ENCODE measurements at regions not wholly inside any gene's neighbourhood (a gene's known extent, or its start where the extent isn't known, plus 50 kb on each side); places are given as distances from the start of the nearest gene placed in this dataset.
A peak's percentile ranks its signal among the peaks of the same experiment; 100 is the strongest.
"Not testable (repeated sequence)": the region's sequence is repeated elsewhere in the genome, so short reads cannot be mapped to it uniquely, and the experiment has no call there.

DNA sequence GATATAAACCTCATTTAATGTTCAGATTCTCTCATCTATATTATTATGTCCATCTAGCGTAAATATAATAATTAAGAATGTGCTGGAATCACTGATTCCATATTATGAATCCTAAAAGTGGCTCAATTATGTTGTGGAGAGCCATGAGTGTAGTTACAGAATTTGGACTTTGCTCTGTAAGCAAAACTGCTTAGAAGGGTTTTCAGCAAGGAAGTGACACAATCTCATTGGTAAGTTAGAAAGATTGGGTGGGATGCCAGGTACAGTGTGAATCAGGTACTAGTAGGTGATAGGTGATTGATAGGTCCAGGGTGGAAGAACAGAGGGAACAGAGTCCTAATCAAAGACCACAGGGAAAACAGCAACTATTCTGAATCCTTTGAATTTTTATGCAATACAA lies 74.9 kb upstream of the ABLIM1 start:
- DNase-seq = no peak

DNA sequence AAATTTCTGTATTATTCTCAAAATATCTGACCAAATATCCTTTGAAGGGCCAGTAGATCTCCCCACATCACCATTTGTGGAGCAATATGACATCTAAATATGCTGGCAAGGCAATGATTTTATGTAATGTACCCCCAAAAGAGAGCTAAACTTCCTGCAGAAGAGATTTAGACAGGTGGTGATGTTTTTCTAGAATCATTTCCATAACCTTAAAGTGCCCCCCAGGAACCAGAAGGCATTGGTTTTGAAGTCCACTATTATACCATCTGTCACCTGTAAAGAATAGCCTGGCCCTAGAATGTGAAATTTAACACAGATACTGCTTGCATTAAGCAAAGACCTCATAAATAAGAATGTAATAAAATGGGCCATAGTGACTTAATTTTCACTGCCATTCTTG lies 77.9 kb upstream of the ABLIM1 start:
- DNase-seq = no peak

DNA sequence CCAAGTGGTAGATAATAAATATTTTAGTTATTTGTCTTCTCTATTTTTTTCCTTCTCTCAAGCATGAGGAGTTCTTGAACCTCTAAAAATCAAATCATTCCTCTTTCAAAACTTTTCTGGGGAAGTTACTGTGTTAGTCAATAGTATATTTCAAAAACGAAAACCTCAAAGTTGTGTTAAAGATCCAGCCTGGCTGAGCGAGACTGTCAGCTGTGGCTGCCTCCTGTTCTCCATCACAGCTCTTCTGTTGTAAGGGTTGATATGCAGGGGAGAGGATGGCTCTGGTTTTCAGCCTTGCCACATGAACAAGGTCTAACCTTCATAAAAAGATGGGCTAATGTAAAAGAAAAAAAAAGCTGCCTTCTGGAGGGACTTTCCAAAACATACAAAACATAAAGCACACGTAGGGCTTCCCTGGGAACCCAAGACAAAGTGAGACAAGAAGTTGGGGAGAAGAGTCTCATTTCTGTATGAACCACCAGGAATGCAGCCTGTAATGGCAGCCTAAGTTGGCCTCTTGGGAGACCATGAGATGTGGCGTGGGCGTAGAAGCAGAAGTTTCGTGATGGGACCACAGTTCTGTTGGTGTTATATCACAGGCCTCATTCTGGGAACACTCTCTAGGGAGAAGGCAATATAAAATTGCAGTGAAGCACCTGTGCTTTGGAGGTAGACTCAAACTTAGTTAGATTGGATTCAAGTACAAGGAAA lies 77.9 kb upstream of the FHIP2A start:
- no peak for DNase-seq

DNA sequence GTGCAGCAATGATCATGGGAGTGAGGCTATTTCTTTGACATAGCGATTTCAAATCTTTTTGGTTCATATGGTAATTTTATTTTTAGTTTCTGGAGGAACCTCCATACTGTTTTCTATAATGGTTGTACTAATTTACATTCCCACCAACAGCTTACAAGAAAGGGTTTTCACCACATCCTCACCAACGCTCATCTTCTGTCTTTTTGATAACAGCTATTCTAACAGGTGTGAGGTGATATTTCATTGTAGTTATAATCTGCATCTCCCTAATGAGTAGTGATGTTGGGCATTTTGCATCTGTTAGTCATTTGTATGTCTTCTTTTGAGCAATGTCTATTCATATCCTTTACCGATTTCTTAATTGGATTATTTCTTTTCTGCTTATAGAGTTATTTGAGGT lies 75.0 kb upstream of the FHIP2A start:
- no peak for DNase-seq

DNA sequence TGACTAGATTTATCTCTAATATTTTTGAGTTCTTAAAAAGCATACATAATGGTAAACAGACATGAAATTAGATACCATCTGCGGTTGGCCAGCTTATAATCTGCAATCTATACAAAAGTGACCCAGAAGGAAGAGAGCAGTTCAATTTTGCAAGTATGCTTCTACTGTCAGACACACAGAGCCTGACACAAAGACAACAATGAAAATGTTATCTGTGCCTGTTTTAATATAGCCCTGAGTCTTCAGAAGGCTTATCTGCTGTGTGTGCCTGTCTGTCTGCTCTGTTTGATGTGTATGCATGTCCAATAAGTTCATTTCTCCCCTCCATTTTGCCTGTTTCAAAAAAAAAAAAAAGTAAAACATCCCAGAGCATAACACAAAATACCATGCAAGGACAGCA lies 73.3 kb upstream of the FHIP2A start:
- no peak for DNase-seq

DNA sequence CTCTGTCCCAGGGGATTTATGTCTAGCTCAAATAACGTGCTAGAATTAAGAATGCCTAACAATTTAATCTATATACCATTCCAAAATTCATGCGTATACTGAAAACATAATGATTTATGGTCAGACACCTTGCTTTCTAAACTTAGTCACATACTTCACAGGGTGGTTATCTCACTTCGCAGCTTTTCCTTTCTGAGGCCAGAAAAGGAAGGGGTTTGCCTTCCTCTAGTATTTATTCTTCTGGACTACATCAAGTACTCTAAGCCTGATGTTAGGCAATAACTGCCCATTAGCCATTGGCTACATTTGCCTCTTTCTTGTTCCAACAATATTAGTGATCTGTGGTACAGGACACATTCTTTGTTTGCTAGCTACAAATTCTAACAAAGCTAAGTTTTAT lies 72.6 kb upstream of the FHIP2A start:
- no peak for DNase-seq

DNA sequence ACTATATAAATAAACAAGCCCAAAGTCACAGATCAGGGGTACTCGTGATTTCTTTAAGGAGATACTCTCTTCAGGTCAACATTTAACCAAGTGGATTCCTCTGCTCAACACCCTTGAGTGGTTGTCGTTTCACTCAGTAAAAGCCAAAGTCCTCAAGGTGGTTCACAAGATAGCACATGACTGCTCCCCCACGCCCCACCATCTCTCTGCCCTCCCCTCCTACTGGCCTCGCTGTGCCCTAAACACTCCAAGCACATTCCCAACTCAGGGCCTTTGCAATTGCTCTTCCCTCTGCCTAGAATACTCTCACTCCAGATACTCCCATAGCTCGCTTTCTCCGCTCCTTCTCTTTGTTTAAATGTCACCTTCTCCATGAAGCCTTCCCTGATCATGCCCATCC lies 72.1 kb upstream of the FHIP2A start:
- no peak for DNase-seq

DNA sequence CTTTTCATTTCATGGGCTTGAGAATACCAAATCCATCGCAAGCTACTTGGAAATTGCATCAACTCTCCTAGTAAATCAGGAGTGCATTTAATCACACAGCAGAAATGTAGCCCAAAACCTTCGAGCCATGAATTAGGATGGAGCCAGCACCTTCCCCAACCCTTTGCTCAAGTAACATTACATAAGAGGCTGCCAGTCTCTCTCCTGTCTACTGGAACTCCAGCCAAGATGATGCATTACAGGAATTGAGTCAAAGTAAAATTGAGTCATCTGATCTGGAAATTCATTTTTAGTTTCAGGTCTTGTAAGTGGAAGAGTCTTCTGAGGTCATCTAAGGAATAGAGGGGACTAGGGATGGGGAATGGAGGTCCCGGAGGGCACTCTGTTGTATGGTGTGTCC lies 69.7 kb upstream of the FHIP2A start:
- no peak for DNase-seq

DNA sequence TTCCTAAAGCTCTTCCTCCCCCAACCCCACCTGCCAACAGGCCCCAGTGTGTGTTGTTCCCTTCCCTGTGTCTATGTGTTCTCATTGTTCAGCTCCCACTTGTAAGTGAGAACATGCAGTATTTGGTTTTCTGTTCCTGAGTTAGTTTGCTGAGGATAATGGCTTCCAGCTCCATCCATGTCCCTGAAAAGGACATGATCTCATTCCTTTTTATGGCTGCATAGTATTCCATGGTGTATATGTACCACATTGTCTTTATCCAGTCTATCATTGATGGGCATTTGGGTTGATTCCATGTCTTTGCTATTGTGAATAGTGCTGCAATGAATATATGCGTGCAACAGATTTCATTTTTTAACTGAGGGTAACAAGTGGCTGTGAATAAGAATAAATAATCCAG lies 69.0 kb upstream of the FHIP2A start:
- DNase-seq = not testable (repeated sequence)

DNA sequence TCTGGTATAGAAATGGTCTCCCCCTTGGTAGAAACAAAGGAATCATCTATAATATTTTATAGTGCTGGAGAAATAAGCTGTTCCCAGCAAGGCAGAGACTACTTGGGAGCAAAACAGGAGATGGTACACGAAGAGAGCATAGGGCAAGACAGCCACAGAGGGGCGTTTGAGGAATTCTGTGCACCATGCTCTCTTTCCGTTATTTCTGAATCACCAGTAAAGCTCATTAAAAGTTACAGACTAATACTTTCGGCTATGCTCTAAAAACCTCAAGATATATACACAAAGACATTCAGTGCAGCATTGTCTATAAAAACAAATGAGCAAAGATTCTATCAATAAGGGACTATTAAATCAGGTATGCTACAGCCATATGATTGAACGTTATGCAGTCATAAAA lies 68.5 kb upstream of the FHIP2A start:
- DNase-seq = no peak

DNA sequence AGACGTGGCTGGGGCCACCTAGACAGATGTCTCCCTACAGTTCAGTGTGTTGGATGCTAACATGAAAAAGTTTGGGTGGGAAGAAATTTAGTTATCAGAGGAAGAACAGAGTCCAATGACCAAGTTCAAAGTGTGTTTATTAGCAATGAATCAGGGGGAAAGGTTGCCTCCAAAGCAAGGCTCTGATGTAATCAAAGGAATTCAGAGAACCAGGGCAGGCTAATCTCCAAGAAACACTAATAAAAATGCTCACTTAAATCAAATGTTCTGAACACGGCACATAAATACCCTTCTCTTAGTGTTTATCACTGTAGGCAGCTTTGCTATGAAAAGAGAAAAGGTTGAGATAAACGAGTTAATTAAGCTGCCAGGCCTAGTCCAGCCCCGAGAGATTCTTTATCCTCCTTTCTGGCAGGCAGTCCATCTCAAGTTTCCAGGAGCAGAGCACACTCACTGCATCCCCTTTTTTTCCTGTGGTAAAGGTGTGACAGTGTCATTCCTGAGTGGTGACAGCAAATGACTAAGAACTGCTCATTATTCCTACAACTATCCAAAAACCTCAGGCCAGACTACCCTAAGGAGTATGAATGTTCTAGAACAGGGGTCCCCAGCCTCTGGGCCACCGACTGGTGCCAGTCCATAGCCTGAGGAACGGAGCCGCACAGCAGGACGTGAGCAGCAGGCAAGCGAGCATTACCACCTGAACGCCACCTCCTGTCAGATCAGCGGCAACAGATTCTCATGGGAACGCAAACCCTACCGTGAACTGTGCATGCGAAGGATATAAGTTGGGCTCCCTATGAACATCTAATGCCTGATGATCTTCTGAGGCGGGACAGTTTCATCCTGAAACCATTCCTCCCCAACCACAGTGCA lies 66.9 kb upstream of the FHIP2A start:
- no peak for DNase-seq

DNA sequence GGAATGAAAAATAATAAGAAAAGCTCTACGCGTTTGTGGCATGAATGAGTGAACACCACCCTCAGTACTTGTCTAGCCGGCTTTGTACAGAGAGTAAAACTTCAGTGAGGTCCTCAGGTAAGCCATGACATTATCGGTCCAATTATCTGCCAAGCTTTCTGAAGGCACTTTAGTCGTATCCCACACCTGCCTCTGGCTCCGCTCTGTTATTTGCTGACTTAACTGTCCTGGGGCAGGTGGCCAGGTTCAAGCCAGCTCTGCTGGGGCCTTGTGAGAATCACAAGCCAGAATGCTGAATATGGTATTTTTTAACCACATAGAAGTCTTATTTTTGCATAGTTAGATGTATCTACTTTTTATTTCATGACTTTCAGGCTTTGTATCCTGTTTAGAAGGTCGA lies 66.0 kb upstream of the FHIP2A start:
- DNase-seq = no peak

DNA sequence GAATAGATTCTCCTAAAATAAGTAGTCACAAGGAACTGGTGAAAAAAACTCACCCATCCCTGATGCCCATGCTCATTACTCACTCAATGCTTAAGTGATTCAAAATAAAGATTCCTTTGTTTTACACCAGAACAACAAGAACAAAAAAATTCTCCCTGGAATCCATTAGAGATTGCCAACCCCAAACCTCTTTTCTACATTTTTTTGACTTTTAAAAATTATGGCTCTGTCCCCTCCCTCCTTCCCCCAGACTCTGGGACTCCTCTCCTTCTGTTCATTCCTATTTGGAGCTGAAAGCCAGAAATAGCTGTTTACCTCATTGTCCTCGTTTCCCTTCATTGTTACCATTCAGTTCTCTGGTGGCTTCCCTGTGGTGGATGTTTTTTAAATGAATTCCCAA lies 63.2 kb upstream of the FHIP2A start:
- DNase-seq = no peak

DNA sequence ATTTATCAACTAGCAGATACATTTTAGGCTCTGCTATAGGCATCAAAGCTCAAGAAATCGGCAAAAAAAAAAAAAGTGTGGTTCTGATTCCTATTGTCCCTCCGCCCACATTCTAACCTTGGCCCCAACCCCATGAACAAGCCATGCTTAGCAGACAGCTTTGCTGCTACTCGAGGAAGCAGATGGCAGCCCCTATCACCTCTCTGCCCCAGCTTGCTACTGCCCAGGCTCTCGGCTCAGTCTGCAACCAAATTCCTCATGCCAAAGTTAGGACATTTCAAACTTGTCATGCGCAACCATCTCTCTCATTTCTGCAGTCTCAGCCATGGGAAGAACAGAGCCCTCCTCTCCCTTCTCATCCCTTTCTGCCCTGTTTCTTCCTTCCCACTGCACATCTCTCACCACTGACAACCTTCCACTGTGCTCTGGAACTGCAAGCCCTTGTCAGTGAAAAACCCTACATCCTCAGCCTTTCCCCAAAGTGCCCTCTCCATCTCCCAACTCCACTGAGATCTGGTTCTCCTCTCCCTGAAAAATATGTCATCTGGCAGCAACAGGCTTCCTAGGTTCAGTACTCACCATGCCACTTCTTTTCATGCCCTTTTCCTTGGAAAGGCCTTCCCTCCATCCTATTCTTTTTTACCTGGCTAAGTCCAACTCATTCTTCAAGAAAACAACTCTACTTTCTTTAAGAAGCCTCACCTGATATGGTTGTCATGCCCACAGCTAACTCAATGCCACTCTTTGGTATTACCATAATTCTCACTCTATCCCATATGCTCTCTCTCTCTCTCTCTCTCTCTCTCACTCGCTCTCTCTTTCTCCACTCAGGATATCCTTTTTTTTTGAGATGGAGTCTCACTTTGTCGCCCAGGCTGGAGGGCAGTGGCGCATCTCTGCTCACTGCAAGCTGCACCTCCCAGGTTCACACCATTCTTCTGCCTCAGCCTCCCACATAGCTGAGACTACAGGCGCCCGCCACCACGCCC lies 60.1 kb upstream of the FHIP2A start:
- no peak for DNase-seq

DNA sequence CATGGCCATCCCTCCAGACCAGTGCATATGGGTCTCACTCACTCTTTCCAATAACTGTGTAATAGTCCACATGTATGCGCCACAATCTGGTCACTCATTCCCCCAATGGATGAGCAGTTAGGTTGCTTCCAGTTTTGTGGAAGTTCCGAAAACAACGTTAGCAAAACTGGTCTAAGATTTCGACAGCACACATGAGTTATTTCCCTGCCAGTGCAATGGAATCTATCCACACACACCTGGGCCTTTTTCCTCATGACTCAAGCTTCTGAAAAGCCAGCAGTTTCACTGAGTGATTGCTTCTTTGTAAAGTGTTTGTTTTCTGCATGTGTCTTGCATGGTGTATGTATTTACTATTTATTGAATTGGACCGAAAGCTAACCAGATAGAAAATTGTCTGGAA lies 58.8 kb upstream of the FHIP2A start:
- DNase-seq = no peak

DNA sequence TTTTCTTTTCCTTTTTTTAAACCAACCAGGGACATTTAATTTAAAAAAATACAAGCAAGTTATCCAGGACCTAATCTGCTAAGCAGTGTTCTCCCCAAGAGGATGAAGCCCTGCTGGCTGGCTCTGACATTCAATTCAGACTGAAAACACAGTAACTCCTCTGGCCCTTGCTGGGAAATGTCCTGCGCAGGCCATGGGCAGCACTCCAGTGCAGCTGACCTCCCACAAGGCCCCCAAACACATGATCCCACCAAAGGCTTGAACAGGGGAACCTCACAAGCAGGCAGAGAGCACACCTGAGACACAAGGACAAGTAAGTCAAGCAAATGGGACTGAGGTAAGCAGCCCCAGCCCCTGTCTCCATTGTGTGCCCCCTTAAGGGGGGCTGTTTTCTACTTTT lies 56.9 kb upstream of the FHIP2A start:
- no peak for DNase-seq

DNA sequence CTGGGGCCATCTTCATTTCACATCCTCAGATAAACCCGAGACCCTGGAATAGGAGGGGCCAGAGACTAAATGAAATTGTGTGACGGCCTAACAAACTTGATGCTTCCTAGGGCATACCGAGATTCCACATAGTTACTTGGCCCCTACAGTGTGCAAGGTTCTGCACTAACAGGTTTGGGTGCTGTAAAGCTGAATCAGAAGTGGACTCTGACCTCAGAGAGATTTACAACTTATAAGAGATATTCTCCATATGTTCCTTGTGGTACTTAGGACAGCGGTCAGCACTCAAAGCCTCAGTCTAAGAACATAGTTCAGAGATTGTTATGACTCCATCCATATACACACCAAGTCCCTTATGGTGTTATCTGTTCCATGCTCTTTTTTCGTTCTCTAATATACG lies 55.1 kb upstream of the FHIP2A start:
- DNase-seq = no peak

DNA sequence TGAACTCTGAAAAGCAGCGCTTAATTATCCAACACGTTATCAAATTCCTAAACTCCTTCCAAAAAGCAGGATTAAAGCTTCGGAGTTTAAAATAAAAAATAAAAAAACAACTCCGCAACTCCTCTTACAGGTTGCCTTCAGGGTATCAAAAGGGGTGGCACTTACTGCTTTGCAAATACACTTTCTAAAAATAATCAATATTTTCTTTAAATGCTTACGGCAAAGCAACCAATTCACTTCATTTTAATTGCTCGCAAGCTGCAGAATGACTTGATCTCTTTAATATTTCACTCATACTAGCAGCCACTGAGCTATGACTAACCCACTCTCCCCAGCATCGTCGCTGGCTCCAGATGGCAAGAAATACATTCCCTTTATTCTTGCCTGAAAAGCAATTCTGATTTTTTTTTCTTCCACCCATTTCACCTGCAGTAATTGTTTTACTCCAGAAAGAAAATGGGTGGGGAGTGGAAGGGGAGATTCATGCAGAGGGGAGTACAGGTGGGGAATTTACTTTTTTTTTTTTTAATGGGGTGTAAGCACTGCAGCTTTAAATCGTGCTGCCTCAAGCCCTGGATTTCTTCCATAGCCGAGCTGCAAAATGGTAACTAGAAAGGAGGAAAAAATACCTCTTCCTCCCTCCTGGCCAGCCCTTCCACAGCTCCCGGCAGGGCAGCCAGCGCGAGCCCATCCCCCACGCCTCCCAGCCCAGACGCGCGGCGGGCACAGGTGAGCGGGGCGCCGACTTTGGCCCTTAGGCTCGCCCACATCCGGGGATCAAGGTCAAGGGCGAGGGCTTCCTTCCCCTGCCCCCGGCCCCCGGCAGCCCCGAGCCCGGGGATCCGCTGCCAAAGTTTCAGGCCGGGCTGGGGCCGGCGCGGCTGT lies 54.2 kb upstream of the FHIP2A start:
- DNase-seq = no peak

DNA sequence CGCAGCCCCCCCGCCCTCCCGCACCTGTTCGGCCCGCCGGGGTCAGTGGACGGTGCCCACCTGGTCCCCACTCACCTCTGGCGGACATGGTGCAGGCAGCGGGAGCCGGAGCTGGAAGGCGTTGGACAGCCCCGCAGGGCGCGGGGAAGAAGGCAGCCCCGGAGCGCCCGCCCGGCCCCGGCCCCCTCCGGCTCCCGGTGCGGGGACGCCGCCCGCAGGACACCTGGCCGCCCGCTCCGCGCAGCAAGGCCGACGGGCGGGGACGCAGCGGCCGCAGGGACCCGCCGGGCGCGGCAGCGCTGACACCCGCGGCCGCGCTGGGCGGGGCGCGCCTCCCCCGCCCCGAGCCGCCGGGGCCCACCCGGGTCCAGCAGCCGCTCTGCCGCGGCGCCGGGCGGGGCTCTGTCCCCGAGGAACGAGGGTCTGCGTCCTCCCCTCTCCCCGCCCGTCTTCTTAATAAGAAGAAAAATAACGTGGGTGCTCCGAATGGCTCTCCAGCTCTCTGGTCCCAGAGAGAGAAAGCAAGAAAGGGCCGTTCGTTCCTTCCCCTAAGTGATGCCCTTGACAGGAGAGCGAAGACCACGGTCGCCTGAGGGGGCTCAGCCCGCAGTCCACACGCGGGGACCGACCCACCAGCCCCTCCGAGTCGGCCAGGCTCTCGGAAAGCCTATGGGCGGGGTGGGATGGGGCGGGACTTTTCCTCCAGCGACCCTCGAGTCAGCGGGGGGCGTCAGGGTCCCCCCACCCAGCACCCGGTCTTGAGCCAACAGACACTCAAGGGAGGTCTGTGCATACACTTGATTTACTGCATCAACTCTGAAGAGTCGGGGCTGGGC lies 53.4 kb upstream of the FHIP2A start:
- DNase-seq = peak in 1 of 2 experiments; percentile 3

DNA sequence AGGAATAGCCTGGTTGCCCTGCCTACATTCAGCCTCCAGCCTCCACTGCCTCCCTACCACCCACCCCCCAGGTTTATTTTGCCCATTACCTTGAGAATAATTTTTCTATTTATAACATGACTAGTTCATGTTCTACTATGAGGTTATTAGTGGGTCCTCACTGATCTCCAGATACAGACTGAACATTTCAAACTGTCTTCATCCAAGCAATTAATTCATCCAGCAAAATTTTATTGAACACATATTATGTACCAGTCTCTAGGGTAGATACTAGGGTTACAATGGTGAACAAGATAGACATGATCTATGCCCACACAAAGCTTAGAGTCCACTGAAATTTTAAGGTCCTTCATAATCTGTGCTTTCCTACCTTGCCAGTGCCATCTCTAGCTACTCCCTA lies 51.6 kb upstream of the FHIP2A start:
- DNase-seq = no peak

DNA sequence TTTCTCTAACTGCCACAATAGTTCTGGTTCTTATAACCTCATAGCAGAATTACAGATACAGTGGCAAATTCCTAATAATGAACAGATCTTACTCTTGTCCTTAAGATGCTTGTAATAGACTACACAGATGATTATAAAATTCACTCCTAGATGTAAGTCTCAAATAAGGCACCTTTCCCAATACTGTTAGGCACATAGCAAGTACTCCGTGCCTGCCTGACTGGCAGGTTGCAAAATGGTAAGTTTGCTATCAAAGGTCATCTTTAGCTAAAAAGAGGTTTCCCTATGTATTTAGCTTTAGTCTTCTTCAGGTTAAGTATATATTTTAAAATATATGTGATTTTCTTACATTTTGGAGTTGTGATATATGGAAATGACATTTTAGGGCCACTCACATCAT lies 50.4 kb upstream of the FHIP2A start:
- no peak for DNase-seq

Data from Kasumi-1 (cell line).